SK-N-SH (cell line): ENCODE measurements at regions not wholly inside any gene's neighbourhood (a gene's known extent, or its start where the extent isn't known, plus 50 kb on each side); places are given as distances from the start of the nearest gene placed in this dataset.

Experiments
- CTCF ChIA-PET: fragments of 300-600, 350-600 bp; formaldehyde crosslinking; extraction: SDS; loops from one replicate; lab custom pipeline; 2021; lab: Yijun Ruan, JAX
- POLR2A ChIA-PET: fragments of 350-600 bp; sonication (Branson Sonifier 250); formaldehyde crosslinking; extraction: SDS; loops from one replicate; lab custom pipeline; 2020; ENCODE audit warnings: antibody characterized with exemption, inconsistent platforms; lab: Yijun Ruan, JAX
- DNase-seq: peaks from one replicate; pipeline ENCODE4 v3.0.0; 2012
- H2AFZ ChIP-seq: fragments of 200-600 bp; sonication (generic); 2 replicates; pipeline ENCODE4 v1.8.1; 2016; ENCODE audit warnings: antibody characterized with exemption, mild to moderate bottlenecking, low read depth
- H3F3A ChIP-seq: fragments of 200-600 bp; sonication (generic); replicated peaks from 2 replicates; pipeline ENCODE3; 2016; ENCODE audit warnings: antibody characterized with exemption, mild to moderate bottlenecking; ENCODE audit not compliant: insufficient read depth
- H3K27ac ChIP-seq, 2 experiments: fragments of 200-500 bp in 1 of 2; fragments of 200-600 bp in 1 of 2; sonication (Bioruptor generic) in 1 of 2; sonication (generic), shearing (Covaris generic) in 1 of 2; 2 replicates each; pipeline versions ENCODE4 v1.5.1 to v1.6.1; 2014 to 2016; ENCODE audit warnings: low read depth in 2 of 2, inconsistent platforms in 1 of 2, low read length in 1 of 2, mild to moderate bottlenecking in 1 of 2, mixed read lengths in 1 of 2
- H3K27me3 ChIP-seq: fragments of 200-600 bp; sonication (generic), shearing (Covaris generic); 2 replicates; pipeline ENCODE4 v1.6.1; 2016; ENCODE audit warnings: mixed run types; ENCODE audit not compliant: insufficient read depth
- H3K36me3 ChIP-seq, 2 experiments: fragments of 200-500 bp in 1 of 2; fragments of 200-600 bp in 1 of 2; sonication (Bioruptor generic) in 1 of 2; sonication (generic) in 1 of 2; replicated peaks in 1 of 2; 2 replicates each; pipeline versions ENCODE3 to v1.5.1; 2014 to 2016; ENCODE audit warnings: low read length in 1 of 2, mild to moderate bottlenecking in 1 of 2; ENCODE audit not compliant: insufficient read depth in 2 of 2, control insufficient read depth in 1 of 2
- H3K4me1 ChIP-seq, 2 experiments: fragments of 200-500 bp in 1 of 2; fragments of 200-600 bp in 1 of 2; sonication (Bioruptor generic) in 1 of 2; sonication (generic), shearing (Covaris generic) in 1 of 2; 2 replicates each; pipeline versions ENCODE4 v1.5.1 to v1.6.1; 2014 to 2016; ENCODE audit warnings: low read depth in 1 of 2, low read length in 1 of 2, mixed run types in 1 of 2; ENCODE audit not compliant: insufficient read depth in 2 of 2, control insufficient read depth in 1 of 2
- H3K4me2 ChIP-seq: fragments of 200-600 bp; sonication (generic), shearing (Covaris generic); 2 replicates; pipeline ENCODE4 v1.6.1; 2017; ENCODE audit warnings: mixed run types
- H3K4me3 ChIP-seq, 2 experiments: fragments of 200-500 bp in 1 of 2; fragments of 200-600 bp in 1 of 2; sonication (Bioruptor generic) in 1 of 2; sonication (generic), shearing (Covaris generic) in 1 of 2; 2 replicates each; pipeline versions ENCODE4 v1.5.1 to v1.8.1; 2014 to 2016; ENCODE audit warnings: low read depth in 2 of 2, inconsistent platforms in 1 of 2, low read length in 1 of 2, mild to moderate bottlenecking in 1 of 2, mixed read lengths in 1 of 2, moderate library complexity in 1 of 2
- H3K79me2 ChIP-seq: fragments of 200-600 bp; sonication (generic); 2 replicates; pipeline ENCODE4 v1.8.1; 2017; ENCODE audit warnings: mild to moderate bottlenecking; ENCODE audit not compliant: insufficient read depth
- H3K9ac ChIP-seq: fragments of 200-600 bp; sonication (generic); 2 replicates; pipeline ENCODE4 v1.6.1; 2017; ENCODE audit warnings: mixed run types
- H3K9me2 ChIP-seq: fragments of 200-600 bp; sonication (generic); 2 replicates; pipeline ENCODE4 v1.6.1; 2017; ENCODE audit warnings: mixed run types
- H3K9me3 ChIP-seq: fragments of 200-600 bp; sonication (generic); 2 replicates; pipeline ENCODE4 v1.6.1; 2017; ENCODE audit warnings: mixed run types, mild to moderate bottlenecking, moderate library complexity
- H4K20me1 ChIP-seq: fragments of 200-600 bp; sonication (generic); 2 replicates; pipeline ENCODE4 v1.6.1; 2017; ENCODE audit warnings: mild to moderate bottlenecking, mixed run types; ENCODE audit not compliant: insufficient read depth
- CHD2 ChIP-seq: fragments of 150-350 bp; IDR thresholded peaks from 2 replicates; pipeline ENCODE4 v1.6.1; 2018; ENCODE audit warnings: low read length; ENCODE audit not compliant: partially characterized antibody
- CTCF ChIP-seq: fragments of 200-600 bp; sonication (generic); IDR thresholded peaks from 2 replicates; pipeline ENCODE4 v1.6.1; 2017; ENCODE audit warnings: antibody characterized with exemption, mild to moderate bottlenecking, moderate library complexity
- EZH2phosphoT487 ChIP-seq: fragments of 200-600 bp; sonication (generic); IDR thresholded peaks from 2 replicates; pipeline ENCODE4 v1.6.1; 2017; ENCODE audit warnings: low read depth, mixed run types, mild to moderate bottlenecking, antibody characterized with exemption, moderate library complexity, borderline replicate concordance
- GATA2 ChIP-seq: sonication (generic); formaldehyde crosslinking; IDR thresholded peaks from 2 replicates; pipeline ENCODE4 v1.5.0; 2020; ENCODE audit warnings: mild to moderate bottlenecking, missing genetic modification reagents
- JUND ChIP-seq: IDR thresholded peaks from 2 replicates; pipeline ENCODE4 v1.4.0; 2012
- MAX ChIP-seq: IDR thresholded peaks from 2 replicates; pipeline ENCODE4 v1.4.0; 2012; ENCODE audit warnings: low read depth
- MXI1 ChIP-seq: IDR thresholded peaks from 2 replicates; pipeline ENCODE4 v1.6.1; 2012; ENCODE audit warnings: mild to moderate bottlenecking, low read depth, low read length, improper control_type of control experiment
- NFIC ChIP-seq: IDR thresholded peaks from 2 replicates; pipeline ENCODE4 v1.4.0; 2012; ENCODE audit warnings: borderline replicate concordance
- POLR2AphosphoS5 ChIP-seq: IDR thresholded peaks from 2 replicates; pipeline ENCODE4 v1.6.1; 2012; ENCODE audit warnings: low read depth, low read length
- REST ChIP-seq: IDR thresholded peaks from 2 replicates; pipeline ENCODE4 v1.6.1; 2012; ENCODE audit warnings: mild to moderate bottlenecking, low read depth, low read length, moderate library complexity
- RFX5 ChIP-seq: IDR thresholded peaks from 2 replicates; pipeline ENCODE4 v1.6.1; 2012; ENCODE audit warnings: mild to moderate bottlenecking, improper control_type of control experiment, low read length
- SIN3A ChIP-seq: IDR thresholded peaks from 2 replicates; pipeline ENCODE4 v1.6.1; 2012; ENCODE audit warnings: low read depth, mild to moderate bottlenecking, low read length, moderate library complexity, borderline replicate concordance
- SMC3 ChIP-seq: IDR thresholded peaks from 2 replicates; pipeline ENCODE4 v1.6.1; 2012; ENCODE audit warnings: low read depth, low read length, improper control_type of control experiment
- TAF1 ChIP-seq: IDR thresholded peaks from 2 replicates; pipeline ENCODE4 v1.6.1; 2012; ENCODE audit warnings: low read depth, mild to moderate bottlenecking, low read length, moderate library complexity, borderline replicate concordance
- TCF12 ChIP-seq: IDR thresholded peaks from 2 replicates; pipeline ENCODE4 v1.4.0; 2012
- USF1 ChIP-seq: IDR thresholded peaks from 2 replicates; pipeline ENCODE4 v1.4.0; 2012; ENCODE audit warnings: low read depth, borderline replicate concordance
- USF2 ChIP-seq: fragments of 150-350 bp; IDR thresholded peaks from 2 replicates; pipeline ENCODE4 v1.6.1; 2017; ENCODE audit warnings: antibody characterized with exemption, low read length, low read depth, borderline replicate concordance
- YY1 ChIP-seq: IDR thresholded peaks from 2 replicates; pipeline ENCODE4 v1.4.0; 2012; ENCODE audit warnings: low read depth, mild to moderate bottlenecking
- ZBTB33 ChIP-seq: IDR thresholded peaks from 2 replicates; pipeline ENCODE4 v1.4.0; 2012; ENCODE audit warnings: low read depth, borderline replicate concordance
- WGBS: methylation state at CpG from one replicate; pipeline ENCODE4 v1.1.6; 2017; ENCODE audit warnings: low lambda C conversion rate; 5-methylcytosine and 5-hydroxymethylcytosine counted together

GRCh38 chr16:11471548-11471947 is 115.2 kb downstream of the LITAF start:
- TF ChIP-seq ZBTB33: no peak
- no peak for TF ChIP-seq TCF12
- TF ChIP-seq USF2: no peak
- TF ChIP-seq SMC3: no peak
- no peak for TF ChIP-seq NFIC
- no peak for TF ChIP-seq EZH2phosphoT487
- no peak for TF ChIP-seq MAX
- TF ChIP-seq REST: no peak
- TF ChIP-seq POLR2AphosphoS5: no peak
- no peak for TF ChIP-seq RFX5
- no peak for TF ChIP-seq CHD2
- no peak for TF ChIP-seq TAF1
- no peak for TF ChIP-seq CTCF
- TF ChIP-seq GATA2: no peak
- no peak for TF ChIP-seq JUND
- TF ChIP-seq MXI1: no peak
- TF ChIP-seq SIN3A: no peak
- no peak for TF ChIP-seq USF1
- no peak for TF ChIP-seq YY1
- TF ChIP-seq, all 33 proteins: peak for 0
- Histone ChIP-seq H2AFZ (no peak overlapping the region), H3K27me3 (no peaks in the 10 kb centered on the region), H4K20me1 (no peaks in the 10 kb centered on the region), H3K4me3 (no peak overlapping the region), H3K4me1 (no peaks in the 10 kb centered on the region), H3K36me3 (no peaks in the 10 kb centered on the region), H3K27ac (no peak overlapping the region), H3K9ac (no peak overlapping the region), H3K9me3 (no peaks in the 10 kb centered on the region), H3K79me2 (no peaks in the 10 kb centered on the region), H3K9me2 (no peaks in the 10 kb centered on the region), H3F3A (no peaks in the 10 kb centered on the region), H3K4me2 (no peak overlapping the region)
- 85% methylated on average over 9 of the region's 12 CpGs for WGBS
- ChIA-PET CTCF (no interaction called here), POLR2A (no interaction called here)
- DNase-seq: no peak
